ACC112 (cell line): ENCODE measurements at regions not wholly inside any gene's neighbourhood (a gene's known extent, or its start where the extent isn't known, plus 50 kb on each side); places are given as distances from the start of the nearest gene placed in this dataset.
A peak's percentile ranks its signal among the peaks of the same experiment; 100 is the strongest.

Experiments used
- H2AFZ ChIP-seq: fragments of 200-600 bp; sonication (generic); one replicate; pipeline ENCODE4 v1.6.0; 2017; ENCODE audit warnings: antibody characterized with exemption, low read length; ENCODE audit not compliant: unreplicated experiment
- H3K27ac ChIP-seq: fragments of 200-600 bp; sonication (generic); 2 replicates; pipeline ENCODE4 v1.5.1; 2014; ENCODE audit warnings: low read depth, mild to moderate bottlenecking, antibody characterized with exemption, low read length, moderate library complexity
- H3K27me3 ChIP-seq: fragments of 200-600 bp; sonication (generic); 2 replicates; pipeline ENCODE4 v1.6.1; 2014; ENCODE audit warnings: mild to moderate bottlenecking, antibody characterized with exemption, low read length, moderate library complexity, mixed read lengths; ENCODE audit not compliant: insufficient read depth
- H3K36me3 ChIP-seq: fragments of 200-600 bp; sonication (generic); 2 replicates; pipeline ENCODE4 v1.6.1; 2016; ENCODE audit warnings: mild to moderate bottlenecking, antibody characterized with exemption, low read length, moderate library complexity, mixed read lengths; ENCODE audit not compliant: insufficient read depth
- H3K4me1 ChIP-seq: fragments of 200-600 bp; sonication (generic); one replicate; pipeline ENCODE4 v1.6.1; 2016; ENCODE audit warnings: low read length, mixed read lengths; ENCODE audit not compliant: insufficient read depth, unreplicated experiment, control insufficient read depth
- H3K4me3 ChIP-seq: fragments of 200-600 bp; sonication (generic); 2 replicates; pipeline ENCODE4 v1.5.1; 2014; ENCODE audit warnings: mild to moderate bottlenecking, low read depth, low read length
- H3K79me2 ChIP-seq: fragments of 200-600 bp; sonication (generic); one replicate; pipeline ENCODE4 v1.6.0; 2016; ENCODE audit warnings: low read length; ENCODE audit not compliant: control insufficient read depth, unreplicated experiment, insufficient read depth

GRCh38 chr10:25076506-25077177, 60.2 kb downstream of the THNSL1 start:
- H3K27ac ChIP-seq: no peak overlapping the region
- no peaks in the 10 kb centered on the region for H3K27me3 ChIP-seq
- peaks cover 9% of the 10 kb centered on the region for H3K4me1 ChIP-seq
- H3K79me2 ChIP-seq: no peaks in the 10 kb centered on the region
- H2AFZ ChIP-seq: no peak overlapping the region
- H3K4me3 ChIP-seq: no peak overlapping the region
- no peaks in the 10 kb centered on the region for H3K36me3 ChIP-seq

GRCh38 chr10:25078658-25079431, 62.4 kb downstream of the THNSL1 start:
- Histone ChIP-seq H2AFZ (no peak overlapping the region), H3K27ac (no peak overlapping the region), H3K36me3 (no peaks in the 10 kb centered on the region), H3K4me3 (no peak overlapping the region), H3K4me1 (peaks cover 10% of the 10 kb centered on the region), H3K79me2 (no peaks in the 10 kb centered on the region), H3K27me3 (no peaks in the 10 kb centered on the region)

GRCh38 chr10:25080880-25081581, 64.6 kb downstream of the THNSL1 start:
- H2AFZ ChIP-seq: peak overlapping the region; percentile 89
- H3K27me3 ChIP-seq: no peaks in the 10 kb centered on the region
- H3K79me2 ChIP-seq: no peaks in the 10 kb centered on the region
- H3K4me1 ChIP-seq: peaks cover 10% of the 10 kb centered on the region
- peak overlapping the region; percentile 2; the same call in 1 of the 2 replicates for H3K27ac ChIP-seq
- H3K36me3 ChIP-seq: no peaks in the 10 kb centered on the region
- H3K4me3 ChIP-seq: no peak overlapping the region

- H2AFZ ChIP-seq: no peak overlapping the region
- H3K27me3 ChIP-seq: no peaks in the 10 kb centered on the region; the same call in 1 of the 2 replicates
Measured at GRCh38 chr10:25082276-25083204, 66.1 kb downstream of the THNSL1 start.

GRCh38 chr10:25083546-25084111, 67.2 kb downstream of the THNSL1 start:
- H3K4me3 ChIP-seq: no peak overlapping the region
- peaks cover 4% of the 10 kb centered on the region; the same call in 1 of the 2 replicates for H3K27me3 ChIP-seq
- no peaks in the 10 kb centered on the region for H3K79me2 ChIP-seq

More at GRCh38 chr10:25082276-25083204, 66.1 kb downstream of the THNSL1 start:
- Histone ChIP-seq H3K27ac (no peak overlapping the region), H3K4me1 (peaks cover 10% of the 10 kb centered on the region), H3K79me2 (no peaks in the 10 kb centered on the region), H3K4me3 (no peak overlapping the region), H3K36me3 (no peaks in the 10 kb centered on the region)

GRCh38 chr10:25084447-25084846, 68.0 kb downstream of the THNSL1 start:
- no peak overlapping the region for H2AFZ ChIP-seq
- no peak overlapping the region for H3K27ac ChIP-seq
- peaks cover 10% of the 10 kb centered on the region for H3K4me1 ChIP-seq
- H3K79me2 ChIP-seq: no peaks in the 10 kb centered on the region
- H3K27me3 ChIP-seq: peaks cover 4% of the 10 kb centered on the region; the same call in 1 of the 2 replicates
- no peak overlapping the region for H3K4me3 ChIP-seq
- H3K36me3 ChIP-seq: no peaks in the 10 kb centered on the region

More at GRCh38 chr10:25083546-25084111, 67.2 kb downstream of the THNSL1 start:
- Histone ChIP-seq H3K4me1 (peaks cover 10% of the 10 kb centered on the region), H3K27ac (no peak overlapping the region), H2AFZ (no peak overlapping the region), H3K36me3 (no peaks in the 10 kb centered on the region)

GRCh38 chr10:25094590-25094989, 78.2 kb downstream of the THNSL1 start:
- H3K4me3 ChIP-seq: no peak overlapping the region

GRCh38 chr10:25097669-25098411, 77.0 kb upstream of the GPR158 start:
- peaks cover 31% of the 10 kb centered on the region for H3K27me3 ChIP-seq
- no peak overlapping the region for H2AFZ ChIP-seq
- H3K36me3 ChIP-seq: no peaks in the 10 kb centered on the region

More at GRCh38 chr10:25094590-25094989, 78.2 kb downstream of the THNSL1 start:
- Histone ChIP-seq H3K27me3 (peaks cover 14% of the 10 kb centered on the region), H3K4me1 (no peaks in the 10 kb centered on the region), H3K27ac (no peak overlapping the region), H3K36me3 (no peaks in the 10 kb centered on the region), H2AFZ (no peak overlapping the region), H3K79me2 (no peaks in the 10 kb centered on the region)

GRCh38 chr10:25100141-25100540, 74.7 kb upstream of the GPR158 start:
- no peak overlapping the region for H3K4me3 ChIP-seq
- no peaks in the 10 kb centered on the region for H3K4me1 ChIP-seq
- peaks cover 52% of the 10 kb centered on the region for H3K27me3 ChIP-seq
- no peak overlapping the region for H2AFZ ChIP-seq
- no peaks in the 10 kb centered on the region for H3K79me2 ChIP-seq
- no peak overlapping the region for H3K27ac ChIP-seq
- no peaks in the 10 kb centered on the region for H3K36me3 ChIP-seq

More at GRCh38 chr10:25097669-25098411, 77.0 kb upstream of the GPR158 start:
- no peak overlapping the region for H3K4me3 ChIP-seq
- no peaks in the 10 kb centered on the region for H3K4me1 ChIP-seq
- H3K27ac ChIP-seq: no peak overlapping the region
- H3K79me2 ChIP-seq: no peaks in the 10 kb centered on the region
